ENCODE measurements at regions not wholly inside any gene's neighbourhood (a gene's known extent, or its start where the extent isn't known, plus 50 kb on each side); places are given as distances from the start of the nearest gene placed in this dataset.
A peak's percentile ranks its signal among the peaks of the same experiment; 100 is the strongest.

- ChIA-PET POLR2A (interaction anchor here (1.0 to 2.1 kb wide), 5 partner anchors 9 to 55 kb away, joined by 3 to 9 read pairs (median 4); no protein-coding TSS in a partner anchor), CTCF (interaction anchor here (1.0 to 1.5 kb wide), 3 partner anchors 16 to 271 kb away, joined by 3 to 4 read pairs (median 4); no protein-coding TSS in a partner anchor), RAD21 (ENCODE audit: low non-redundant PET in 1 of 2, low total read pairs in 2 of 2, uncharacterized antibody in 2 of 2, unreplicated experiment in 2 of 2) (interaction anchor here in 1 of 2 experiments (0.8 to 1.1 kb wide), 2 partner anchors 17 to 57 kb away, joined by 3 read pairs; no protein-coding TSS in a partner anchor)
- DNase-seq (ENCODE audit: low read depth, low spot score) (peak; percentile 69), ATAC-seq (peak; percentile 82)
- Histone ChIP-seq H3K9me3 (ENCODE audit: control insufficient read depth in 1 of 2, insufficient read depth in 1 of 2, low read depth in 1 of 2, low read length in 2 of 2) (no peaks in the 10 kb centered on the region), H2AFZ (ENCODE audit: low read depth, low read length, poor library complexity, severe bottlenecking) (peak overlapping the region; percentile 84), H3K4me2 (ENCODE audit: low read length) (peak overlapping the region; percentile 77), H3K4me1 (ENCODE audit: control insufficient read depth in 1 of 2, insufficient read depth in 2 of 2, low read length in 2 of 2) (peaks cover 10 to 39% of the 10 kb centered on the region in 2 experiments), H3K9ac (ENCODE audit: low read length) (peak overlapping the region; percentile 57), H3K79me2 (ENCODE audit: insufficient read depth, low read length) (no peaks in the 10 kb centered on the region), H3K4me3 (replicated peaks in 1 of 2; ENCODE audit: low read depth in 1 of 2, low read length in 2 of 2) (peak overlapping the region; percentile 6 to 47), H3K27me3 (ENCODE audit: insufficient read depth, low read length) (no peaks in the 10 kb centered on the region), H3K27ac (ENCODE audit: low read depth, low read length) (peak overlapping the region; percentile 65), H3K9me2 (ENCODE audit: insufficient read depth) (no peaks in the 10 kb centered on the region), H4K20me1 (ENCODE audit: insufficient read depth) (no peaks in the 10 kb centered on the region), H3K36me3 (ENCODE audit: control insufficient read depth in 1 of 2, insufficient read depth in 2 of 2, low read length in 2 of 2) (no peaks in the 10 kb centered on the region)
- no TSS peak for BruUV-seq (replicated peaks)
- intact Hi-C loops (cut with micrococcal nuclease): loop anchor here (2.0 kb wide), 1 partner anchor 55 kb away; no protein-coding TSS in a partner anchor
- TF ChIP-seq ELF1 (IDR thresholded peaks at IDR 0.05; ENCODE audit: borderline replicate concordance, low read depth) (no peak), MAX (IDR thresholded peaks at IDR 0.05) (peak; percentile 54; the same call in 1 of the 2 replicates), EZH2 (IDR thresholded peaks at IDR 0.05) (no peak), YY1 (IDR thresholded peaks at IDR 0.05; ENCODE audit: extremely low read depth, insufficient replicate concordance, low read depth, low read length) (no peak), EGR1 (IDR thresholded peaks at IDR 0.05; ENCODE audit: low read depth) (peak; percentile 37; the same call in 1 of the 2 replicates), POLR2A (IDR thresholded peaks at IDR 0.05; ENCODE audit: borderline replicate concordance, extremely low read depth, insufficient read depth, insufficient read length) (no peak), CBX3 (IDR thresholded peaks at IDR 0.05; ENCODE audit: low read depth) (peak; percentile 78; the same call in 1 of the 2 replicates), ZBTB33 (IDR thresholded peaks at IDR 0.05; ENCODE audit: extremely low read depth, insufficient replicate concordance, low read length) (no peak), TCF7L2 (IDR thresholded peaks at IDR 0.05; ENCODE audit: borderline replicate concordance, extremely low read depth, insufficient read depth, insufficient read length) (no peak), REST (IDR thresholded peaks at IDR 0.05; ENCODE audit: low read depth) (no peak), CTCF (IDR thresholded peaks at IDR 0.05 in 2 of 3, conservative IDR thresholded peaks at IDR 0.05 in 1 of 3; ENCODE audit: borderline replicate concordance in 1 of 3, insufficient read depth in 1 of 3, low read depth in 2 of 3, low read length in 2 of 3) (no peak), JUND (IDR thresholded peaks at IDR 0.05) (peak; percentile 83), SIN3A (IDR thresholded peaks at IDR 0.05; ENCODE audit: low read depth) (peak; percentile 57; the same call in 1 of the 2 replicates), SP1 (IDR thresholded peaks at IDR 0.05; ENCODE audit: low read depth) (peak; percentile 81), POLR2AphosphoS5 (IDR thresholded peaks at IDR 0.05; ENCODE audit: low read depth, low read length) (no peak), RAD21 (IDR thresholded peaks at IDR 0.05; ENCODE audit: low read depth) (peak; percentile 28; the same call in 1 of the 2 replicates), ZFX (IDR thresholded peaks at IDR 0.05) (no peak), SRF (IDR thresholded peaks at IDR 0.05; ENCODE audit: low read depth) (0 out of 2 replicates have a peak, but pooled peaks have one; percentile 14)
Measured at GRCh38 chr7:131164025-131164925, 163.4 kb upstream of the MKLN1 start.
